Left forelimb (tissue), 1 donor: ENCODE measurements at regions not wholly inside any gene's neighbourhood (a gene's known extent, or its start where the extent isn't known, plus 50 kb on each side); places are given as distances from the start of the nearest gene placed in this dataset.

Experiments used
- DNase-seq: peaks from one replicate; pipeline ENCODE4 v3.0.0-alpha.2; 2018; ENCODE audit warnings: low spot score

- DNase-seq: no peak
These were observed 57.1 kb upstream of the ANKFN1 start for GRCh38 chr17:56096026-56096810.

GRCh38 chr17:56098746-56099145, 54.5 kb upstream of the ANKFN1 start:
- DNase-seq: no peak

- no peak for DNase-seq
These were observed 53.6 kb upstream of the ANKFN1 start for GRCh38 chr17:56099649-56100048.
